ENCODE measurements at regions not wholly inside any gene's neighbourhood (a gene's known extent, or its start where the extent isn't known, plus 50 kb on each side); places are given as distances from the start of the nearest gene placed in this dataset.

DNA sequence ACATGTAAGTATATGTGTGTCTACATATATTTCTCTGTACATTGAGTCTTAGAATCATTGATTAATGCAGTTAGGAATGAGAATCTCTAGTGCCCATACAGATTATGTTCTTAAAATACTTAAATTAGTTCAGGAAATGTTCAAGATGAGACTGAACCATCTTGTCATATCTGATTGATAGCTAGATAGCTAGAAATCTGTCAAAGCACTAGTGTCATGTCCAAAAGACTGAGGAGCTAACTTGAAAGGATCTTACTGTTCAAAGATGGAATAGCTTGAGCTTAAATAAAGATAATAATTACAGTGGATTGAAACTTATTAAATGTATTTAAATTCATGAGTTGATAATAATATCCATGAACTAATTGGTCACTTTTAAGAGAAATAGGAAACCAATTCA, 191.7 kb upstream of the TCF21 start:
- no peak overlapping the region for H2BK5ac ChIP-seq (ENCODE audit: low read depth, low read length, poor library complexity, severe bottlenecking)
- H4K91ac ChIP-seq (ENCODE audit: insufficient read depth, low read depth, low read length) = no peak overlapping the region
- no peak overlapping the region for H3K4ac ChIP-seq (ENCODE audit: low read depth, low read length)
- H3K4me3 ChIP-seq (ENCODE audit: insufficient read depth, low read depth, low read length) = no peak overlapping the region
- no peak overlapping the region for H3K27ac ChIP-seq (ENCODE audit: insufficient read depth, low read length)
- H2BK120ac ChIP-seq (ENCODE audit: low read depth, low read length) = no peak overlapping the region
- no peak overlapping the region for H3K23ac ChIP-seq (ENCODE audit: low read depth, low read length)
- H2AFZ ChIP-seq (replicated peaks; ENCODE audit: low read length, poor library complexity) = no peak overlapping the region
- intact Hi-C loops (cut with micrococcal nuclease) (no loop called here), in situ Hi-C loops (cut with MboI; ENCODE audit: low sequenced_read_pairs) (no loop called here), dilution Hi-C loops (cut with HindIII; ENCODE audit: low sequenced_read_pairs, unreplicated experiment) (no loop called here)
- H3K18ac ChIP-seq (ENCODE audit: low read depth, low read length) = no peak overlapping the region
- ChIA-PET POLR2A (ENCODE audit: unreplicated experiment) (no interaction called here), CTCF (interaction anchor here (0.5 to 0.6 kb wide), 2 partner anchors 65 to 1448 kb away, joined by 3 to 4 read pairs; no protein-coding TSS in a partner anchor)
- H3K36me3 ChIP-seq (ENCODE audit: control insufficient read depth, insufficient read depth, low read length) = no peaks in the 10 kb centered on the region
- H3K56ac ChIP-seq (ENCODE audit: extremely low read depth, insufficient read depth, low read length) = no peak overlapping the region
- H3K9me1 ChIP-seq (ENCODE audit: insufficient read depth, low read length) = peaks cover 4% of the 10 kb centered on the region; the same call in 1 of the 2 replicates
- DNase-seq = no peak
- no peak for ATAC-seq (ENCODE audit: low read depth)
- H2AK5ac ChIP-seq (ENCODE audit: low read depth, low read length) = no peak overlapping the region
- no peaks in the 10 kb centered on the region for H4K20me1 ChIP-seq (ENCODE audit: insufficient read depth, low read length)
- H3K9me3 ChIP-seq (ENCODE audit: control insufficient read depth, insufficient read depth, low read length) = no peaks in the 10 kb centered on the region
- no peak overlapping the region for H3K4me2 ChIP-seq (ENCODE audit: low read depth, low read length)
- no peak overlapping the region for H4K5ac ChIP-seq (ENCODE audit: low read depth, low read length)
- H2AK9ac ChIP-seq (replicated peaks; ENCODE audit: low read depth, low read length, poor library complexity) = no peak overlapping the region
- peaks cover 4% of the 10 kb centered on the region for H3K4me1 ChIP-seq (ENCODE audit: control insufficient read depth, insufficient read depth, low read length)
- H3K9ac ChIP-seq (ENCODE audit: low read depth, low read length) = no peak overlapping the region
- H3K79me1 ChIP-seq (ENCODE audit: low read depth in 1 of 2, low read length in 2 of 2) = no peaks in the 10 kb centered on the region
- TF ChIP-seq RFX5 (IDR thresholded peaks at IDR 0.05; ENCODE audit: low read depth, low read length) (no peak), CHD1 (IDR thresholded peaks at IDR 0.05; ENCODE audit: low read depth, low read length) (no peak), MXI1 (IDR thresholded peaks at IDR 0.05; ENCODE audit: borderline replicate concordance, low read depth, low read length) (no peak), NFE2L2 (IDR thresholded peaks at IDR 0.05; ENCODE audit: low read depth, low read length) (no peak), BHLHE40 (IDR thresholded peaks at IDR 0.05; ENCODE audit: low read depth, low read length) (no peak), FOS (IDR thresholded peaks at IDR 0.05; ENCODE audit: low read depth, low read length) (no peak), CEBPB (IDR thresholded peaks at IDR 0.05; ENCODE audit: low read depth, low read length) (no peak), RAD21 (IDR thresholded peaks at IDR 0.05; ENCODE audit: low read length) (no peak), POLR2A (IDR thresholded peaks at IDR 0.05; ENCODE audit: low read depth, low read length) (no peak), MAZ (IDR thresholded peaks at IDR 0.05; ENCODE audit: borderline replicate concordance, low read depth, low read length) (no peak)
- TF ChIP-seq, protein P1, sequence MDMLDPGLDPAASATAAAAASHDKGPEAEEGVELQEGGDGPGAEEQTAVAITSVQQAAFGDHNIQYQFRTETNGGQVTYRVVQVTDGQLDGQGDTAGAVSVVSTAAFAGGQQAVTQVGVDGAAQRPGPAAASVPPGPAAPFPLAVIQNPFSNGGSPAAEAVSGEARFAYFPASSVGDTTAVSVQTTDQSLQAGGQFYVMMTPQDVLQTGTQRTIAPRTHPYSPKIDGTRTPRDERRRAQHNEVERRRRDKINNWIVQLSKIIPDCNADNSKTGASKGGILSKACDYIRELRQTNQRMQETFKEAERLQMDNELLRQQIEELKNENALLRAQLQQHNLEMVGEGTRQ (IDR thresholded peaks at IDR 0.05; ENCODE audit: low read depth, low read length) = no peak
- TF ChIP-seq, protein P2, sequence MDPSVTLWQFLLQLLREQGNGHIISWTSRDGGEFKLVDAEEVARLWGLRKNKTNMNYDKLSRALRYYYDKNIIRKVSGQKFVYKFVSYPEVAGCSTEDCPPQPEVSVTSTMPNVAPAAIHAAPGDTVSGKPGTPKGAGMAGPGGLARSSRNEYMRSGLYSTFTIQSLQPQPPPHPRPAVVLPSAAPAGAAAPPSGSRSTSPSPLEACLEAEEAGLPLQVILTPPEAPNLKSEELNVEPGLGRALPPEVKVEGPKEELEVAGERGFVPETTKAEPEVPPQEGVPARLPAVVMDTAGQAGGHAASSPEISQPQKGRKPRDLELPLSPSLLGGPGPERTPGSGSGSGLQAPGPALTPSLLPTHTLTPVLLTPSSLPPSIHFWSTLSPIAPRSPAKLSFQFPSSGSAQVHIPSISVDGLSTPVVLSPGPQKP (IDR thresholded peaks at IDR 0.05; ENCODE audit: borderline replicate concordance, low read depth, low read length) = no peak
- no peak overlapping the region for H4K8ac ChIP-seq (ENCODE audit: low read depth in 2 of 2, low read length in 2 of 2)
- H2BK20ac ChIP-seq (ENCODE audit: low read depth, low read length) = no peak overlapping the region
- no TSS peak for BruUV-seq (replicated peaks)
- H3K14ac ChIP-seq (replicated peaks; ENCODE audit: low read depth, low read length) = no peak overlapping the region
- H2BK15ac ChIP-seq (ENCODE audit: low read depth, low read length) = no peak overlapping the region
- H3K27me3 ChIP-seq (ENCODE audit: control insufficient read depth, insufficient read depth, low read length) = no peaks in the 10 kb centered on the region

All from IMR-90 (cell line).